HT-29 (cell line): ENCODE measurements at regions not wholly inside any gene's neighbourhood (a gene's known extent, or its start where the extent isn't known, plus 50 kb on each side); places are given as distances from the start of the nearest gene placed in this dataset.

Source experiments
- DNase-seq: peaks from one replicate; pipeline ENCODE4 v3.0.0-alpha.2; 2015; ENCODE audit warnings: low spot score

DNA sequence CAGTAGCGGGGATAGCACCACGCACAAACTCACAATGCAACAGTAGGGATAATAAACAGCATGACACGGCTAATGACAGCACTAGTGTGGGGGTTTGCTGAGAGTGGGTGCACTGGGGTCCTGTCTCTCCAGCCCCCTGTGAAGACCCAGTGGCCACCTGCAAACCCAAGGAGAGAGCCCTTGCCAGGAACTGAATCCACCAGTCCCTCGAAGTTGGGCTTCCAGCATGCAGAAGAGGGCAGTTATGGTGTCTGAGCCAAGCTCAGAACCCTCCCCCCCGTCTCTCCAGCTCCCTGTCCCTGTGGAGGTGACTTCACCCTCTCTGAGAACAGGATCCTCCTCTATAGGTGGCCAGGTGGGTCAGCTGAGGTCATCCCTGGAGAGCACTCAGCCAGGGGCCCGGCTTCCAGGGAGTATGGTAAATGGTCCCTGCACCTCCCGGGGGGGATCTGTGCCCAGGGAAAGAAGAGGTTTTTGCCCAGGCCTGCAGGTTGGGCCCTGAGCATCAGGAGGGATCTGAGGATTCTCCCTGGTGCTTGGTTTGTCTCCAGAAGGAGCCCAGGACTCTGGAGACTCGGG is 86.3 kb upstream of the PRR5 start:
- DNase-seq: no peak

DNA sequence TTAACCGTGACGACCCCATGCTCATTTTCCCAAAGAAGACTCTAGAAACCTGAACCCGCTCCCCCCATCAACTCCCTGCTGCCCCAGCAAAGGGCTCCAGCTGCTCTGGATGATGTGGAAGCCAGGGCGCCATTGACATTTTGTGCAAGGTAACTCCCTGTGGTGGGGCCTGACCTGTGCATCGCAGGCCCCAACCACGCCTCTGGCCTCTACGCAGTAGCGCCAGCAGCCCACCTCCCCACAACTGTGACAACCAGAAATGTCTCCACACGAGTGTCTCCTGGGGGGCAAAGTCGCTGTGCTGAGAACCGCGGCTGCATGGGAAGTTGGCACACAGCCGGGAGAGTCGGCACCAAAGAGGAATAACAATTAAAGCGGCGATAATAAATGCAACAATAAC is 86.9 kb upstream of the PRR5 start:
- DNase-seq: no peak

DNA sequence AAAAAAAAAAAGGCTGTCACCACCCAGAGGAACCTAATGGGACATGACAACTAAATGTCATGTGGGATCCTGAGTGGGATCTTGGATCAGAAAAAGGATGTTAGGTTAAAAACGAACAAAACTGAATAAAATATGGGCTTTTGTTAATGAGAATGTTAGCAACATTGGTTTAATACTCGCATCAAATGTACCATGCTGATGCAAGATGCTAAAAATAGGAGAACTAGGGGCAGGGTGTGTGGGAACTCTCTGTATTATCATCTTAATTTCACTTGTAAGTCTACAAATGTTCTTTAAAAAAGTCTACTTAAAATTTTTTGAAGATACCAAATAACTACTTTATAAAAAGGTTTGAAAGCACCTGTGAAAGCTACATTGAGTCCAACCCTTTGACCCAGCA is 88.8 kb upstream of the PRR5 start:
- DNase-seq: no peak

DNA sequence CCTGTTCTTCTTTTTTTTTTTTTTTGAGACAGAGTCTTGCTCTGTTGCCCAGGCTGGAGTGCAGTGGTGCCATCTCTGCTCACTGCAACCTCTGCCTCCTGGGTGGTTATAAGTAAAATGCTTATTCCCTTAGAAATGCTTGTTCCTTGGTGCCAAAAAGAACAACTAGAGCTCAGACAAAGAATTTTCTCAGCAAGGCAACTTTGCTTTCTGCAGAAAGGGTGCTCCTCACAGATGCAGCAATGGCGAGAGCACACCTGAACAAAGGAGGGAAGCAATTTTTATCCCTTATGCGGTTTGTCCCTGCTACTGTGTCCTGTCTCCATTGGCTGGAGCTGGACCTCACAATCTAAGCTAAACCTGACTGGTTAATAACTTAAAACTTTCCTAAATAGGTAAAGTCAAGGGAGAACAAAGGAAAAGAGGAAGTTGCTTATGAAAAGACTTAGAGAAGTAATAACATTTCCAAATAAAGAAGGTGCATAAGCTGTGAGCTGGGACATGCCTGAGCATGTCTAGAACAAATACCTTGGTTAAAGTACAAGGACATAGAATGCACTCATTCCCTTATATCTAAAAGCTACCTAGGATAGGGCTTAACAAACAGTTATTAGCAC is 90.0 kb upstream of the PRR5 start:
- DNase-seq: no peak

DNA sequence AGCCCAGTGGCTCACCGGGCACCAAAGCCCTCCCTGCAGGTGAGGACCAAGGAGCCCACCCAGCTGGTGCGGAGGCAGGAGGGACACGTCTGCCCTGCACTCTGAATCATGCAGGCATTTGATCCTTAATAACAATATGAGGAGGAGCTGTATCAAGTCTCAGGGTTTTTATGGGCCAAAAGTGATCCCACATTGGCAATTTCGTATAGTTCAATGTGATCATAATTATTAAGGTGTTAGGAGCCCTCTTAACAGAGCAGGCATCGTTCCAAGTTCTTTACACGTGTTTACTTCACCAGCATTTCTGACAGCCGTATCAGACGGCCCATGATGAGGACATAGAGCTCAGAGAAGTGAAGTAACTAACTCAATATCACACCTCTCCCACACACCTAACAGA is 91.9 kb upstream of the PRR5 start:
- DNase-seq: no peak

DNA sequence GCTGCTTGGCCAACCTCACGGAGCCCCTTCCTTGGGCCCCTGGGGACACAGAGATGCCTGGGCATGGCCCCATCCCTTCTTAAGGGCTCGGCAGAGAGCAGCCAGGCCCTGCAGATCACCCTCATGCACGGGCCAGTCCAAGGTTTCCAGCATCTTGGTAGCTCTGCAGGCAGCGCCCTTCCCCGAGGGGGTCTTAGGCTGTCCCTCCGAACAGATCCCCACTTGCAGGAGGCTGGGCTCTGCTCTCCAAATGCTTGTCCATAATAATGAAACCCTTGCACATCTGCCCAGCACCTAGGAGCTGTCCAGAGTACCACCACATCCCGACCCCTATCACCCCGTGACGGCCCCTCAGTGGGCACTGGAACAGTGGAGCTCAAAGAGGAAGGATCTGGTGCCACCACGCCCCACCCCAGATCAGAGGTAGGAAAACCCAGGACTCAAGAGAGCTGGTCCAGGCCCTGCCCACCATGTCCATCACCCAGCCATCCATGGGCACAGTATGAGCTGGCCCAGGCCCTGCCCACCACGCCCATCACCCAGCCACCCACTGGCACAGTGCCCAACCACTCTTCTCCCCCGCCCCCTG is 92.5 kb upstream of the PRR5 start:
- DNase-seq: no peak

DNA sequence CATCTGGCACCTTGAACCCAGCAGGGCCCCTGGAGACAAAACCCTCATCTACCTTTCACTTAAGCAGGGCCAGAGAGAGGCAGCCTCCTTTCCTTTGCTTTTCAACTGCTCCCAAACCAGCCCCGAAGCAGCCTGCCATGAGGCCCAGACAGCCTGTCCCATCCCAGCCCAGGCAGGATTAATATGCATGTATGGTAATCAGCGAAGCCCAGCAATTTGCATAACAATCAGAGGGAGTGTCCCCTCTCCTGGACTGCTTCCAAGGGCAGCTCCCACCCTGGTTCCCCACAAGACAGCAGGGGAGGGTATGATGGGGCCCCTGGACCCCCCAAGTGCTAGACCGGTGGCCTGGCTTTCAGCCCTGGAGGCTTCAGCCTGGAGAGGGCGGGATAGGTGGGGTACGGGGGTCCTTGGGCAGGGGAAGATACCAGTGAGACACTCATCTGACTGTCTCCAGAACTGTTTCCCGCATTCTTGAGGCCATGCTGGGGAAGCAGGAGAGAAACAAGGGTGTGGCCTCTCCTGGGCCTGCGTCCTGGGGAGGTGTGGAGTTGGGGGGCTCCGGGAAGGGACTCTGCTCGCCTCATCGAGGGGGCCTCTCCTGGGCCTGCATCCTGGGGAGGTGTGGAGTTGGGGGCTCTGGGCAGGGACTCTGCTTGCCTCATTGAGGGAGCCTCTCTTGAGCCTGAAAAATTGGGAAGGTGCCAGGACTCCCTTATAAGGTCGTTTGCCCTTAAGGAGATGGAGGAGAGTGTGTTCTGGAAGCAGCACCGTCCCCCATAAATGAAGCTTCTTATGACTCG is 93.2 kb upstream of the PRR5 start:
- DNase-seq: no peak

DNA sequence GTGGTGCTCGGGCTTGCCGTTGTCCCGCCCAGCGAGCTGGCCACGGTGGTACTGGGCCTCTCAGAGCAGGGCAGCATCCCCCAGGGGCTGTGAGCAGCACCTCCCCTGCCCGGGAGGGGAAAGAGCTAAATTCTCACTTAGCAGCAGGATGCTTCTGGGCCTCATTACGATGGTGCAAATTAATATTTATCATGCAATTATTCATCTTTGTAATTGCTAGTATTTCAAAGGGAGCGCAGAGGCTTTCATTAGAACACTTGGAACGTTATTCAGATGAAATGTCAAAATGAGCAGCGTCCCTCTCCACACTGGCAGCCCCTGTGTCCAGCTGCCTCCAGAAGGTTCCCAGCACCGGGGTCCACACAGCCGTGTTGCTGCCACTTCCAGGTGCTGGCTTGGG is 95.9 kb upstream of the PRR5 start:
- DNase-seq: no peak

DNA sequence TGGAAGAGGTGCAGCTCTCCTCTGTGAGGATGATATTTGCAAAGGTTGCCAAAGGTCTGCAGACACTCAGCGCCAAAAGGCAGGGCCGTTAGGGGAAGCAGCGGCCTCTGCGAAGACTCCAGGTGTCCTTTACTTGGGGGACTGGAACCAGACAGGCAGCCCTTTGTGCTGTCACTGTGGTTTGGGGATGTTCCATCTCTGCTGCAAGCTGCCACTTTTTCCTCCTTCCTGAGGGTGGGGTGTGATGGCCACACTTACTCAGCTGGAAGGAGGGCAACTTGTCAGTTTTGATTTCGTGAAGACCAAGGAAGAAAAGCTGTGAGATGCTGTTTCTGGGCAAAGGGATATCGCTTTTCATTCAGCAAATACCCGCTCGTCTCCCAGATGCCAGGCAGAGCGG is 96.5 kb upstream of the PRR5 start:
- no peak for DNase-seq

DNA sequence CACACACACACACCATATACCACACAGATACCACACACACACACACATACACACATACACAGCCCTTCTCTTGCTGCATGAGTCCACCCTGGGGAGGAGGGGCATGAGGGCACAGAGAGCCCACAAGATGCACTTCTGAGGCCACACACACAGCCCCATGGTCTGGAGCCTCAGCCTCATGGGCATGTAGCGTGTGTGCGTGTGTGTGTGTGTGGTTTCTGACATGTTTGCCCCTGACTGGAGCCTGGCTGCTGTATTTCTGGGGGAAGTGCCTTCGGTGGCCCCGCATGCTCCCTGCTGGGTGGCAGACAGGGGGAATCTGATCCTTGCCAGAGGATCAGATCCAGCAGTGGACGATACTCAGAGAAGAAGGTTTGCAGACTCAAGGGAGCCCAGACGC is 97.0 kb upstream of the PRR5 start:
- DNase-seq: no peak

DNA sequence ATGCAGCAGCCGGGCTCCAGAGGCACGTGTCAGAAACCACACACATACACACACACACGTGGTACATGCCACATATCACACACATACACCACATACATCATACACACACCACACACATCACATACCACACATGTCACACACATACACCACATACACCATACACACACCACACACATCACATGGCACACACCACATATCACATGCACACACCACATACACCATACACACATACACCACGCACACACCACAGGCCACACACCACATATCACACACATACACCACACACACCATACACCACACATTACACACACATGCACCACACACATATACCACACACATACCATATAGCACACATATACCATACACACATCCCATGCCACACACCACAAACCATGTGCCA is 97.5 kb upstream of the PRR5 start:
- no peak for DNase-seq

DNA sequence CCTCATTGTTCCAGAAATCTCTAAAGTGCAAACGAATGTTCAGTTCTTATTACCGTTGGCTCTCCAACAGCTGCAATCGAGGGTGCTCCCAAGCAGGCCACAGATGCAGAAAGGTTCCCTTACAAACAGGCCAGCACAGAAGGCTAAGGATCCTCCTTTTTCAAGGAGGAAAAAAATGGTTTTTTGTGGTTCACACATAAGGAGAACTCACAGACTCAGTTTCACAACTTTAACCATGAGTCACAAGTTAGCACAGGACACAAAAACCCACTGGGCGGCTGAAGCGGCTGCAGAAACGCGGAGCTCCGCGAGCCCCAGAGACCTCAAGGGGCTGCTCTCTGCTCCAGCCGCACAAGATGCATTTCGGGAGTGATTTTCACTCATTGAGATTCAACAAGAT is 98.2 kb upstream of the PRR5 start:
- DNase-seq: no peak

DNA sequence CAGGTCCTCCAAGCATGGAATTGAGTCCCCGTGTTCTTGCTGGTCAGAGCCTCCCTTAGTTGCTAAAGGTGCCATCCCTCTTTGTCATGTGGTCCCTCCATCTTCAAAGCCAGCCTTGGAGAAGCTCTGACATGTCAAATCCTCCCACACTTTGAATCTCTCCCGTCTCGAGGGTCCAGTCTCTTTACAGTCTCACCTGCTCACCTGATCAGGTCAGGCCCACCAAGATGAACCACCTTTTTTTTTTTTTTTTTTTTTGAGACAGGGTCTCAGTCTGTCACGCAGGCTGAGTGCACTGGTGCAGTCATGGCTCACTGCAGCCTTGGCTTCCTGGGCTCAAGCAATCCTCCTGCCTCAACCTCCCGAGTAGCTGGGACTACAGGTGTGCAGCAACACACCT is 100.3 kb upstream of the PRR5 start:
- DNase-seq: no peak

DNA sequence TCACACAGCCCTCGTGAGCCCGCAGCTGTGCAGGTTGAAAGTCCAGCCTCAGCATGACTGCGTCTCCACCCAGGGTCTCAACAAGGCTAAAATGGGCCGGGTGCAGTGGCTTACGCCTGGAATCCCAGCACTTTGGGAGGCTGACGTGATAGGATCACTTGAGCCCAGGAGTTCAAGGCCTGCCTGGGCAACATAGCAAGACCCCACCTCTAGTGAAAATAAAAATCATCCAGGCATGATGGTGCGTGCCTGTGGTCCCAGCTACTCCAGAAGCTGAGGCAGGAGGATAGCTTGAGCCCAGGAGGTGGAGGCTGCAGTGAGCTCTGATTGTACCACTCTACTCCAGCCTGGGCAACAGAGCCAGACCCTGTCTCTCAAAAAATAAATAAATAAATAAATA is 100.8 kb upstream of the PRR5 start:
- no peak for DNase-seq

DNA sequence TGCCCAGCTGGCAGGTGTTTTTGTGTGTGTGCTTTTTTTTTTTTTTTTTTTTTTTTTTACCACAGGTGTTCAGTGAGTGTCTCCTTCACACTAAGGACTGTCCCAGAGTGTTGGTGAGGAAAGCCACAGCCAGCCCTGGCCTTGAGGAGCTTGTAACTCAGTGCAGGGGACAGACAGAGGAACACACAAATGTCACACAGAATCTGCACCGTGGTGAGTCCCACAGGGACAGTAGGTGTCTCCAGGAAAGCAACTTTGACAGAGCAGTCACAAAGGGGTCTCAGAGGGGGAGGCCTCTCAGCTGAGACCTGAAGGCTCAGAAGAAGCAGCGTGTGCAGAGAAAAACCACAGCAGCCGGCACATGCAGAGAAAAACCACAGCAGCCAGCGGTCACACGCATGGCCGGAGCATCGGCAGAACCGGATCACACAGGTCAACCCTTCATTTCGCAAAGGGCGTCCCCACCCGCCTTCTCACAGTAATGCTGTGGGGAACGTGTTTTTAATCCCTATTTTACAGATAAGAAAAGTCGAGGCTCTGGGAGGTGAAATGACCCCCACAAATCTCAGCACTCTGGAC is 101.7 kb upstream of the PRR5 start:
- no peak for DNase-seq

DNA sequence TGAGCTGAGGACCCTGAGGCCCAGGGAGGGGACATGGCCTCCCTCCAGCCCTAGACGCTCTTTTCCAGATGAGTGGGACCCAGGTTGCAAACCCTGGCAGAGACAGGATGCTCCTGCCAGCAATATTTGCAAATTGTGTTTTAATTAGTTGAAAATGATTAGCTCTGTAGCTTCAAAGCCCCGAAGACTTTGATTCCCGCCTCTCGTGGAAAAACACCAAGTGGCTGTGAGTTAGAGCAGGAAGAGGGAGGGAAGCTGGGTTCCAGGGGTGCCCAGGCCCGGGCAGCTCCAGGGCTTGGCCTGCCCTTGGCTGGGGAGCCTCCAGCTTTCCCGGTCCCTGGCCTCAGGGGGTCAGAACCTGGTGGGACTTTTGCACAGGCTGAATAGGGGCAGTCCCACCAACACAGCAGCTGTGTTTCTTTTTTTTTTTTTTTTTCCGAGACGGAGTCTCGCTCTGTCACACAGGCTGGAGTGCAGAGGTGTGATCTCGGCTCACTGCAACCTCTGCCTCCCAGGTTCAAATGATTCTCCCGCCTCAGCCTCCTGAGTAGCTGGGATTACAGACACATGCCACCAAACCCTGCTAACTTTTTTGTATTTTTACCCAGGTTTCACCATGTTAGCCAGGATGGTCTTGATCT is 101.6 kb upstream of the RTL6 start:
- no peak for DNase-seq

DNA sequence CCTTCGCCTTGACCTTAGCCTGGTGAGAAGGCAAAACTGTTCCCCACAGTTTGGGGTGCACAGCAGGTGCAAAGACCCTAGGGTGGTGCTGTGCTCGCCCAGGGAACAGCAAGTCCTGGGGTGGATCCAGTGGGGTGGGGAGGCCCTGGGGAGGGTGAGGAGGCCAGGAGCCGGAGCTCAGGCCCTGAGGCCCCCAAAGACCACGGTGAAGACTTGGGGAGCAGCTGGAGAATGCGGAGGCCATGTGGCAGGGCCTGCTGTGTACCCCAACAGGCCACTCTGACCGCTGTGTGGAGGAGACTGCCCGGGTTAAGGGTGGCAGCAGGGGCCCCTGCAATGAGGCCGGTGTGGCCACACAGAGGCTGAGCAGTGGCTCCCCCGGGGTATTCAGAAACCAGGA is 101.1 kb upstream of the RTL6 start:
- no peak for DNase-seq

DNA sequence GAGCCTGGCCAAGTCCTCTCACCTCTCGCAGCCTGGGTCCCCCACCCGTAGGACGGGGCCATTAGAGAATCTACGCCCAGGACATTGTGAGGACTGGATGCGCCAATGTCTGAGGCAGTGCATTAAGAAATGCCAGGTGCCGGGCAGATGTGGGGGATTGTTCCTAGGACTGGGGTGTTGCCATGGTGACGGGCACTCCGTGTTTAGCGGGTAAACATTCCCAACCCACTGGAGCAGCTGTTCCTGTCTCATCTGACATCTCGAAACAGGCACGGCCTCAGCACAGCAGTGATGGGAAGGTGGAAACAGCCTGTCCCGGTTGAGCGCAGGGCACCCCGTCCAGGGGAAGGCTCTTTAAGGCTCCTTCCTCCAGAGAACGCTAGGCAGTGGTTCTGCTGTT is 99.6 kb upstream of the RTL6 start:
- no peak for DNase-seq

DNA sequence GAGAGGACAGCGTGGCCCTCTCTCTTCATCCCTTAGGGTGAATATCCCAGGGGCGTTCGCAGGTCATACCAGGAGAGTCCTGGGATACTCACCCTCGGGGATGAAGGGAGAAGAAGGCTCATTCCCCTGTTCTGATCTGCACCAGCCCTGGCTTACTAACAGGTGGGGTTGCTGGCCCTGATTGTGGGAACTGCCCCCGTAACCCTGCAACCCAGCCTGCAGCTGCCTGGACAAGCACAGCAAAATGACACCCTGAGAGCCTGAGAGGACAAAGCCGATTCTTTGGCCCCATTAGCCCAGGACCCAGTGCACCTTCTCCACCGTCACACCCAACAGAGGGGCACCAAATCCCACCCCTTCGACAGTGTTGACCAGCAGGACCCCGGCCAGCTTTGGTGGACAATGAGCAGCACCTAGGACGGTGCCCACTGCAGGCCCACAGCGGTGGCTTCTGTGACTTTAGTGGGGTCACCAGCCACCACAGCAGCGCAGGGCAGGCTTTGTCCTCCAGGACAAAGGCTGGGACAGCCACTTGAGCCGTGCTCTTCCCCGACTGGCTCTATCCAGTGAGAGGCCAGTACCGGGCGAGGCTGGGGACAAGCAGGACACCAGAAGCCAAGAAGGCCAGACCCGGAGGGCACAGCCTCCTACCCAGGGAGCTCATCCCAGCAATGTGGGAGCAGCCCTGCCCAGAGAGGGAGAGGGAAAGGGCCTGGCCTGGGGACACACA is 98.5 kb upstream of the RTL6 start:
- no peak for DNase-seq

DNA sequence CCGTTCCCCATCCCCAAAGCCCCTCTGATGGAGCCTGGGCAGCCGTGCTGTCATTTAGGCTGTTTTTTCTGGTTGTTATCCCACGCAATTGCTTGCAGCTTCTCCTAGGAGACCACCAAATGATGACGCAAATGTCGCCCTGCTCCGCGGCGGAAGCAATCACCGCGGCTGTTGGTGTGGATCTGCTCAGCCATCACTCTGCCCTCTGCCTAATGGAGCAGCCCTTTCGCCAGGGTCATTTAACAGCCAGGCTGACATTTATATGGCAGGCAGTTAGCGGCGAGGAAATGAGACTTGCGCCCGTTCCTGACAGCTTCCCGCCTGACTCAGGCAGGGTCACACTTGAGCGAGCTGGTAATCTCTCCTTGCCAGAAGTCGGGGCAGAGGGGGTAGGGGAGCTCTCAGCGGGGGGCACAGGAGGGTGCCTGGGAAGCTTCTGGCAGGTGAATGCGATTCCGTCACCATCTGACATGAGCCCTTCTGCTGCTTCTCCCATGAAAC is 97.9 kb upstream of the RTL6 start:
- no peak for DNase-seq

DNA sequence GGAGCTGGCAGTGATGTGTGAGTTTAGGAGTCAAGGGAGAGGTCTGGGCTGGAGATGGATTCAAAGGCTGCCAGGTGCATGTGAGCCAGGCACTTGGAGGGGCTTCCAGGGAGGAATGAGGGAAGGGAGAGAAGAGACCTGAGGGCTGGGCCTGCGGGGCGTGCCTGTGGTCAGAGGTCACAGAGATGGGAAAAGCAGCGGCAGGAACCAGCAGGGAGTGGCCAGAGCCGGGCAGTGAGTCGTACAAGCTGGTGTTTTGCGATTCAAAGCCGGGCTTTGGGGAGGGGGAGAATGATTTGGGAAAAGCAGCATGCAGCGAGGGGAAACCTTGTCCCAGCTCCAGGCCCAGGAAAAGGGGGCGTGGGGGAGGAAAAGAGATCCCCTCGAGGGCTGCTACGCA is 96.9 kb upstream of the RTL6 start:
- DNase-seq: no peak
